ENCODE measurements at regions not wholly inside any gene's neighbourhood (a gene's known extent, or its start where the extent isn't known, plus 50 kb on each side); places are given as distances from the start of the nearest gene placed in this dataset.

DNA sequence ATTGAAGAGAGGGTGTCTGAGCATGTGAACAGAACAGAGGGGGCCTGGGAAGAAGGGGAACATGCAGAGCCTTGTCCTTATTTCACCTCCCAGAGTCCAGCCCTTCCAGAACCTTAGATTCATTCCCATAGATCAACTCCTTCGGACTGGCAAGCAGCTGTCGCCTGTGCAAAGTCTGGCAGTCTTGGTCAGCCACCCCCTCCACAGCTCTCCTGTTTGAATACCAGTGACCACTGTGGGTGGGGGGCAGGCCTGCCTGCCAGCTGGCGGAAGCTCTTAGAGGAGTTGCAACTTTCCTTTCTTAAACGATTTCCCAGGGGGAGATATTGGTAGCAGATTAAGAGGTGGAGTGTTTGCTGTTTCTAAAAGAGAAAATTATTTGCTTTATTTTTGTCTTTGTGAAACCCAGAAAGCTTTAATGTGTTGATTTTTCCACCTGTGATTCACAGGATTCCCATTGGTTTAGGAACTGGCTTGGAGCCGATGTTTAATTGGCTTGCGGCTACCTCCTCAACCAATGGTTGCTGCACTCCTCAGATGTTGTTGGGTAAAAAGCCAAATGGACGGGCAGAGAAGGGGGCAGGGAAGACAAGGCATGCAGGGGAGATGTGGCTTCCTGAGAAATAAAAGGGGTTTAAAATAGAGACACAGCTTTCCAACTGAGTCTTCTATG lies 62.2 kb upstream of the PRPS1 start:
- TF ChIP-seq GABPA (IDR thresholded peaks at IDR 0.05; ENCODE audit: borderline replicate concordance, insufficient read depth, low read length) (no peak), EZH2 (IDR thresholded peaks at IDR 0.05; ENCODE audit: low read depth, low read length, severe bottlenecking) (no peak), POLR2AphosphoS5 (IDR thresholded peaks at IDR 0.05; ENCODE audit: low read depth, low read length) (no peak), CBX5 (IDR thresholded peaks at IDR 0.05; ENCODE audit: low read depth, low read length) (no peak), RFX5 (IDR thresholded peaks at IDR 0.05; ENCODE audit: borderline replicate concordance, low read depth, low read length) (peak; percentile 97), HDAC6 (IDR thresholded peaks at IDR 0.05; ENCODE audit: low read depth, low read length) (no peak), CREB1 (IDR thresholded peaks at IDR 0.05) (peak; percentile 67)
- TF ChIP-seq, protein P1, sequence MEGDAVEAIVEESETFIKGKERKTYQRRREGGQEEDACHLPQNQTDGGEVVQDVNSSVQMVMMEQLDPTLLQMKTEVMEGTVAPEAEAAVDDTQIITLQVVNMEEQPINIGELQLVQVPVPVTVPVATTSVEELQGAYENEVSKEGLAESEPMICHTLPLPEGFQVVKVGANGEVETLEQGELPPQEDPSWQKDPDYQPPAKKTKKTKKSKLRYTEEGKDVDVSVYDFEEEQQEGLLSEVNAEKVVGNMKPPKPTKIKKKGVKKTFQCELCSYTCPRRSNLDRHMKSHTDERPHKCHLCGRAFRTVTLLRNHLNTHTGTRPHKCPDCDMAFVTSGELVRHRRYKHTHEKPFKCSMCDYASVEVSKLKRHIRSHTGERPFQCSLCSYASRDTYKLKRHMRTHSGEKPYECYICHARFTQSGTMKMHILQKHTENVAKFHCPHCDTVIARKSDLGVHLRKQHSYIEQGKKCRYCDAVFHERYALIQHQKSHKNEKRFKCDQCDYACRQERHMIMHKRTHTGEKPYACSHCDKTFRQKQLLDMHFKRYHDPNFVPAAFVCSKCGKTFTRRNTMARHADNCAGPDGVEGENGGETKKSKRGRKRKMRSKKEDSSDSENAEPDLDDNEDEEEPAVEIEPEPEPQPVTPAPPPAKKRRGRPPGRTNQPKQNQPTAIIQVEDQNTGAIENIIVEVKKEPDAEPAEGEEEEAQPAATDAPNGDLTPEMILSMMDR (IDR thresholded peaks at IDR 0.05; ENCODE audit: control extremely low read depth in 1 of 3, insufficient read depth in 1 of 3, low read depth in 1 of 3, low read length in 3 of 3) = no peak
- TF ChIP-seq, protein P2, sequence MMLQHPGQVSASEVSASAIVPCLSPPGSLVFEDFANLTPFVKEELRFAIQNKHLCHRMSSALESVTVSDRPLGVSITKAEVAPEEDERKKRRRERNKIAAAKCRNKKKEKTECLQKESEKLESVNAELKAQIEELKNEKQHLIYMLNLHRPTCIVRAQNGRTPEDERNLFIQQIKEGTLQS (IDR thresholded peaks at IDR 0.05; ENCODE audit: insufficient read depth, low read depth, low read length) = no peak

Measured in H1 (cell line).